GM18520 (cell line): ENCODE measurements at regions not wholly inside any gene's neighbourhood (a gene's known extent, or its start where the extent isn't known, plus 50 kb on each side); places are given as distances from the start of the nearest gene placed in this dataset.

ENCODE experiments used
- ATAC-seq: cut with Tn5 transposase; IDR thresholded peaks from one replicate; pipeline ENCODE4 v1.9.1; 2021; ENCODE audit not compliant: unreplicated experiment

- ATAC-seq = no peak
Measured at GRCh38 chr6:71395731-71396409, 107.3 kb downstream of the OGFRL1 start.

- peak; percentile 99 for ATAC-seq
Measured at GRCh38 chr6:71396410-71396801, 107.8 kb downstream of the OGFRL1 start.

- ATAC-seq = no peak
Measured at GRCh38 chr6:71399279-71399678, 110.7 kb downstream of the OGFRL1 start.

DNA sequence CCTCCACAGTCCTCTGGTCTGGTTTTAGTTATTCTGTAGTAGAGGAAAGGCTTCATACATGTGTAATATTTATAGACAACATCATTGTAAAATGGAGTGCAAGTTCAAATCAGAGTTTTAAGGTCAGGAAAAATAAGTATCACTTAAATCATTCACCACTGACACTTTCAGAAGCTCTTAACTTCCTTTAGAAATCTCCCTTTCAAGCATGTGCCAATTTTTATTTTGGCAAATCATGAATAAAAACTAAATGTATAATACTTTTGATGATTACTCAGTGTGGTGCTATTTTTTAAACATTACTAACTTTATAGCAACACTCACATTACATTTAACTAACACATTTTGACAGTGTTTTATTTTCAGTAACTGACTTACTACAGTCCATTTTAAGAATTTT is 112.2 kb downstream of the OGFRL1 start:
- ATAC-seq = no peak

- ATAC-seq = no peak
Measured at GRCh38 chr6:71402096-71402495, 113.5 kb downstream of the OGFRL1 start.

- no peak for ATAC-seq
Measured at GRCh38 chr6:71403422-71404134, 115.0 kb downstream of the OGFRL1 start.

DNA sequence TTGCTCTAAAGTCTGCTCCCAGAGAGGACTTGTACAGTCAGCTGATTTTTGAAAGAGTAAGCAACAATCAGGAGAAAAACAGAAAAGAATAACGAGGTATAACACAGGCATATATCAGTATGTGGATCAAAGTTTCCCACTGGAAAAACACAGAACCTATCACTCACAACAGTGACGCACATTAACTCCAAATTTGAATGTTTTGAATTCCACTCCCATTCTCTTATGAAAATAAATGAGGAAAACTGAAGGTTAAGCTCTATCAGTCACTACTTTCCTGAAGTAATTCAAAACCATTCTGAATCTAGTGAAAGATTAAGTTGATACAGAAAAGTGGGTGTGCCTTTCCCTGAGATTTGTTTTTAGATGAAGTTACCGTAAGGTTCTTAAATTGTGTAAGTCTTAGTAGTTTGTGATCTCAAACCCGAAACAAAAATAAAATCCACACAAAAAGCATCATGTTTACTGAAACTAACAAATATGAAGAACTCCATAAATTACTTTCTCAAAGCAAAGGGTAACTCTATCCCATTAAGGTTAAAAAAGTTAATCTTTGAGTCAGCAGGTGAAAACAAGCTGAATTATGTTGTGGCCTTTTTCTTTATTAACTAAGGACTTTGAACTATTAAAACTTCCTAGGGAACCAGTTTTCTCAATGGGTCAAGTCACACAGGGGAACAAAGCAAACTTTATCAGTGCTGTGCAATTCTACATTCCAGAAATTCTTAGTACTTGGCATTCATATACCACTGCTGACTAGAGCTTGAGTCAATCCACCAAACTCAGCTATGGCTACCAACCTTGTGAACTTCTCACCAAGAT is 115.7 kb downstream of the OGFRL1 start:
- no peak for ATAC-seq

DNA sequence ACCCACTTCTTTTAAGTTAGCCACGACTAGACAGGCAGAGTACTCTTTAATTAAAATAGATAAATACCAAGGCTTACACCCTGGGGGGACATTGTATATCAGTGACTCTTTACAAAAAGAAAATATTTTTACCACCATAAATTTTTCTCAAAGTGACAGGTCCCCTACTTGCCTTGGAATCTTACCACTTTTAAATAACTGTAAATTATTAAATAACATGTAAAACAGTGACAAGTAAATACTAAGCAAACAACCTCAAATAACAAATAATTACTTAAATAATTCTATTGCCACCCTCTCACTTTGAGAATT is 116.3 kb downstream of the OGFRL1 start:
- ATAC-seq = no peak

DNA sequence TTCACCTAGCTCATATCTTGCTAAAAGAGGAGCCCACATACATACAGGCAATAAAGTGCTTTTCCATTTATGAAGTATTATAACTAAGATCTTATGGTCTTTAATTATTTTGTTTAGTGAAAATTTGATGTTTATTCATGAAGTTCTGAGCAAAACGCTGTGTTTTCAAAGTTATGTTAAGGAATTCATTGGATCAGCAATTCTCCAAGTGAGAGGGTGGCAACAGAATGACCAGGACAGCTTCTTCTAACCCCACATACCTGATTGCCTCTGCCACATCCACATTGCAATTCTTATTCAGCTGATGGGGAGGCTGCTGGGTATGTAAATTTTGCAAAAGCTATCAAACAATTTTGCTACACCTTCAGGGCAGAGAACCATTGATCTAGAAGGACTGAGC is 116.8 kb downstream of the OGFRL1 start:
- no peak for ATAC-seq

DNA sequence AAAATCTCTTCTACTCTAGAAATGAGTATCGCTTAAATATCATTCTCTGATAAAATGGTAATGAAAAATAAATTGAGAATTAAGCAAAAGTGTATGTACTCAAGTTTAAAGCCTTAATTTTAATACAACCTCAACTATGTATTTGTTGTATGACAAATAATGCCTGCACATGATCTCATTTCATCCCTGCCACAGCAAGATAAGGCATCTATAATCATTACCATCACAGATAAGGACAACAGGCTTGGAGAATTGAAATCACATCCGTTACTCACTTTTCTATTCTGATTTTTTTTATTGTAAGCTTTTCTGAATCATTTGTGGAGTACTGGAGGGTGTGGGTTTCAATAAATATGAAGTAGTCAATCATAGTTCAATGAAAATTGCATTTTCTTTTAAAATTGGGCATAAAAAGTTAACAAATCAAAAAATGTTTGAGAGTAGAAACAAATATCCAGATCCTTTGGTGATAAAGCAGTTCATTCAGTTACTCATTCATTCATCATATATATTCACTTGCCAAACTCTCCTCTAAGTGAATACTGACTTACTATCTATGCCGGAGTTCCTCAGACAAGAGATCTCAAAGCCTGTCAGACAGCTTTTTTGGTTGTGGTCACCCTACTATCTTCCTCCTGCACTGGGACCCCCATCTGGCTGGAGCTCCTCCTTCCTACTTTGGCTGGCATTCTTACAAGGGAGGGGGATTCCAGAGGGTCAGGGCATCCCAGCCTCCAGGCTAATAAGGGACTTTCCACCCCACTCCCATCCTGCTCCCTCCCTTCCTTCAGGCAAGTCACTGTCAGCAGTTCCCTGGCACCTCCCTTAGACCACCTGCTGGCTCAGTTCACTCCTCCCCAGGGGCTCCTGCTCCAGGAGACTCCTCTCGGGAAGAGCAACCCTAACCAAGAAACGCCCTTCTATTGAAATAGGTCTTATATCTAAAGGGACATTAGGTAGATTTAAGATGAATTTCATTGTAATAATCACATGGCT is 118.6 kb downstream of the OGFRL1 start:
- no peak for ATAC-seq

GRCh38 chr6:71408787-71409723 is 120.4 kb downstream of the OGFRL1 start:
- ATAC-seq = no peak

GRCh38 chr6:71410164-71410566 is 121.6 kb downstream of the OGFRL1 start:
- no peak for ATAC-seq

DNA sequence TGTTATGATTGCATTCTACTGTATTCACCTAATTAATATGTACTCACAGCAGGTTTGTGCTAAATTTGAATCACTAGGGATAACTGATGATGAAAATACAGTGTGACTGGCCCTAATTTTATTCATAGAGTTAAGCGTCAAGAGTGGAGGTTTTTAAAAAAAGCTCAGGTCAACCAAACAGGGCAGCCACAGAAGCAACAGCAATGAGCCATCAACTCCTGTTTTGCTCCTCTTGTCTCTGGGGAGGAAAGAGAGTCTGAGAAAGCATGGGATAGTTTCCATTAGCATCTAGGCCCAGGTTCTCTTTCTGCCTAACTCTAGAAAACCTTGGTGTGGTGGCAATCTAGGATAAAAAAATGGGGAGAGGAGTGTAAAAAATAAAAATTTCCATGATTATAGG is 122.1 kb downstream of the OGFRL1 start:
- no peak for ATAC-seq

GRCh38 chr6:71411882-71412281 is 123.3 kb downstream of the OGFRL1 start:
- ATAC-seq = no peak

DNA sequence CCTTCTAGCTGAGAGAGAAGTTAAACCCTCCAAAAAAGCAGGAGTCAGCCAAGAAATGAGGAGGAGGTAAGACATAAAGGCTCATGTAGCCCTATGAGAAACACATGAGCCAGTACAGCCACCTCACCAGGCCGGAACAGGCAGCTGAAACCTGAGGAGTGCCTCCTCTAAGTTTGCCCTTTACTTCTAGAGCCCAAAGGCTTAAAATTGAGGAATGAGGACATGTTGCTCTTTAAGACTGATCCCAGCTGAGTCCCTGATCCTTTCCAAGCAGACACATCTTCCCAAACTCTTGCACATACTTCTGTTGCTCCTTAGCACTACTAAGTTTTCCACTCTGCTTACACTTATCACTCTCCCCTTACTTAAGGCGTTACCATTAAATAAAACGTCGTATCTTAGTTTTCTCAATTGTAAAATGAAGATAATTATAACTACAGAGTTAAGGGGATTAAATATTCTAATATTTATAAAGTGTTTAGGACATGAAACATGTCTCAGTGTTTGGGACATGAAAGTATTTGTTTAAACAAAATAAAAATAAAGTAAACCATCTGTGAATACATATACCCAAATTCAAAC is 124.0 kb downstream of the OGFRL1 start:
- no peak for ATAC-seq

- no peak for ATAC-seq
Measured at GRCh38 chr6:71414486-71414885, 125.9 kb downstream of the OGFRL1 start.

DNA sequence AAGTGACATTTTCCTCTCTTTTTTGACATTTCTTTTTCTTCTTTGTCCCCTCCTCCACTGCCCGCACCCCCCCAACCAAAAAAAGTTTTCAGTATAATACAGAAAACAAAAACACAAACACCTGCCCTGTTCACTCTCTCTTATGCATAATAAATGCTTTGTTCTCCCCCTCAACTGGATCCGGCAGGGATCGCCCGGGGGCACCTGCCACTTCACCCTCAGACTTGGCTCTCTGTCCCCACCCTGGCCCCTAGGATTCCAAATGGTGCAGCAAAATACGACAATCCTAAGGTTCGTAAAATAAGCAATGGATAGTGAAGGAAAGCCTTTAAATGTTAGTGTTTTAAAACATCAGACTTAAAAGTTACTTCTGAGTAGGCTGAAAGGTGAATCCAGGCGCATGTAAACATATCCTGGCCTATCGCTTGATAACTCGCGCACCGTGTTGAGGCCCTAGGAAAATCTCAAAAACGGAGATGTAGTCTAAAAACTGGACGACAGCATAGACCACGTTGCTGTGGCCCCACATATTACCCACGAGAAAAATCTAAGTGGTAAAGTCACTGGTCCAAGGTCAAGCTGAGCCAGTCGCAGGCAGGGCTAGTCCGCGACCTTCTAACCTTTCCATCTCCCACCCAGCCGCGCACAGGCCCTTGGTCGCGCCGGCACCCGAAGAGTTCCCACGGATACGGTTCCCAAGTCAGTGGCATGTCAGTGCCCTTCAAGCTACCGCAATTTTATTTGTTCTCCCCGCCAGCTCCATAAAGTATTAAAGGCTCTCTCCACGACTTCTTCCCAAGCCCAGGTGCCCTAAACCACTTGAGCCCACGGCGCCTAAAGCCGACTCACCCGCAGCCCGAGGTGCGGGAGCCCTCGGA is 130.8 kb downstream of the OGFRL1 start:
- ATAC-seq = no peak

- ATAC-seq = no peak
Measured at GRCh38 chr6:71420095-71420692, 131.6 kb downstream of the OGFRL1 start.
